Bronchial epithelial cell (primary cell): ENCODE measurements at regions not wholly inside any gene's neighbourhood (a gene's known extent, or its start where the extent isn't known, plus 50 kb on each side); places are given as distances from the start of the nearest gene placed in this dataset.
"Not testable (repeated sequence)": the region's sequence is repeated elsewhere in the genome, so short reads cannot be mapped to it uniquely, and the experiment has no call there.

ENCODE experiments used
- DNase-seq: peaks from one replicate; pipeline ENCODE4 v3.0.0-alpha.2; 2010; ENCODE audit warnings: low read depth
- FAIRE-seq: peaks from 2 replicates; lab custom pipeline; 2011; peaks lifted over from hg19 to GRCh38; lab: Jason Lieb, UNC
- H3K27me3 ChIP-seq: 2 replicates; pipeline ENCODE4 v1.5.1; 2011; ENCODE audit warnings: low read length; ENCODE audit not compliant: control insufficient read depth, insufficient read depth
- H3K36me3 ChIP-seq: 2 replicates; pipeline ENCODE4 v1.5.1; 2011; ENCODE audit warnings: low read length; ENCODE audit not compliant: control insufficient read depth, insufficient read depth
- H3K4me3 ChIP-seq: 2 replicates; pipeline ENCODE4 v1.5.1; 2011; ENCODE audit warnings: mild to moderate bottlenecking, low read depth, low read length, control low read depth
- CTCF ChIP-seq: IDR thresholded peaks from 2 replicates; pipeline ENCODE4 v1.5.1; 2011; ENCODE audit warnings: mild to moderate bottlenecking, moderate library complexity, low read length, control low read depth, inconsistent platforms; ENCODE audit not compliant: insufficient read depth, severe bottlenecking

GRCh38 chr5:82952326-82952725 lies 124.9 kb downstream of the TMEM167A start:
- FAIRE-seq = no peak
- no peak for TF ChIP-seq CTCF
- Histone ChIP-seq H3K36me3 (no peaks in the 10 kb centered on the region), H3K27me3 (no peaks in the 10 kb centered on the region), H3K4me3 (no peak overlapping the region)
- DNase-seq = peak; percentile 80

- not testable (repeated sequence) for FAIRE-seq, H3K27me3 ChIP-seq, H3K4me3 ChIP-seq, H3K36me3 ChIP-seq, DNase-seq
Observed at GRCh38 chr5:82944267-82944666, 132.9 kb downstream of the TMEM167A start.

- no peak for TF ChIP-seq CTCF
- no peak overlapping the region for H3K4me3 ChIP-seq
- no peaks in the 10 kb centered on the region for H3K27me3 ChIP-seq
- no peaks in the 10 kb centered on the region for H3K36me3 ChIP-seq
- no peak for FAIRE-seq
- DNase-seq = no peak
Observed at GRCh38 chr5:82942083-82942881, 134.9 kb downstream of the TMEM167A start.

GRCh38 chr5:82938901-82939725 lies 138.1 kb downstream of the TMEM167A start:
- FAIRE-seq = no peak
- Histone ChIP-seq H3K36me3 (no peaks in the 10 kb centered on the region), H3K27me3 (no peaks in the 10 kb centered on the region), H3K4me3 (no peak overlapping the region)
- DNase-seq = no peak
- no peak for TF ChIP-seq CTCF

- DNase-seq, FAIRE-seq: not testable (repeated sequence)
Observed at GRCh38 chr5:82932473-82933220, 144.5 kb downstream of the TMEM167A start.

GRCh38 chr5:82931110-82931509 lies 146.1 kb downstream of the TMEM167A start:
- TF ChIP-seq CTCF = no peak
- FAIRE-seq (peak; percentile 32), DNase-seq (peak; percentile 93)
- Histone ChIP-seq H3K4me3 (no peak overlapping the region), H3K36me3 (no peaks in the 10 kb centered on the region), H3K27me3 (no peaks in the 10 kb centered on the region)

More at GRCh38 chr5:82932473-82933220, 144.5 kb downstream of the TMEM167A start:
- H3K36me3 ChIP-seq, H3K4me3 ChIP-seq, H3K27me3 ChIP-seq: not testable (repeated sequence)
